Kasumi-1 (cell line): ENCODE measurements at regions not wholly inside any gene's neighbourhood (a gene's known extent, or its start where the extent isn't known, plus 50 kb on each side); places are given as distances from the start of the nearest gene placed in this dataset.
"Not testable (repeated sequence)": the region's sequence is repeated elsewhere in the genome, so short reads cannot be mapped to it uniquely, and the experiment has no call there.

Source experiments
- DNase-seq, 2 experiments: peaks; one replicate each; lab custom pipeline; 2025; lab: John Stamatoyannopoulos, UW

- no peak for DNase-seq
Observed at GRCh38 chr21:15119486-15119885, 54.7 kb upstream of the NRIP1 start.

DNA sequence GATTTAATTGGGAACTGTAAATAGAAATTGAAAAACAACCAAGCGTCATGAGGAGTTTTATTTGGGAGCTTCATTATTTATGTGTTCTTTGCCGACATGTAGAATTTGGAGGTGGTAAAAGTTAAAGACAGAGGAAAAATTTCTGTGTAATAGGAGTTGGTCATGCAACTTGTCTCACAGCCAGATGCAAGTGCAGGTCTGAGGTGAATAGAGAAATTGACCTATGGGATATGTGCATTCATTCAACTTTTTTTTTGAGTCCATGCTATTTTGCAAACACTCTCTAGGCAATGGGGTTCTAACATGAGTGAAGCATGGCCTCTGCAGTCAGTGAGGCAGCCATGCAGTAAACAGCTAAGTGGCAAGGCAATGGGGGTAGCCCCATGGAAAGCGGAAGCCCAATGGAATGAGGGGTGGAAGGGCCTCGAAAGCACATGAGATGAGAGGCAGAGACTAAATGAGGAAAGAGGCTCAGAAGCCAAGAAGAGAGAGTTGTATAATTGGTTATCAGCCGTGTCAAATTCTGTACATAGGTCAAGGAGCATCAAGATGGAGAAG, 56.4 kb upstream of the NRIP1 start:
- DNase-seq = no peak

DNA sequence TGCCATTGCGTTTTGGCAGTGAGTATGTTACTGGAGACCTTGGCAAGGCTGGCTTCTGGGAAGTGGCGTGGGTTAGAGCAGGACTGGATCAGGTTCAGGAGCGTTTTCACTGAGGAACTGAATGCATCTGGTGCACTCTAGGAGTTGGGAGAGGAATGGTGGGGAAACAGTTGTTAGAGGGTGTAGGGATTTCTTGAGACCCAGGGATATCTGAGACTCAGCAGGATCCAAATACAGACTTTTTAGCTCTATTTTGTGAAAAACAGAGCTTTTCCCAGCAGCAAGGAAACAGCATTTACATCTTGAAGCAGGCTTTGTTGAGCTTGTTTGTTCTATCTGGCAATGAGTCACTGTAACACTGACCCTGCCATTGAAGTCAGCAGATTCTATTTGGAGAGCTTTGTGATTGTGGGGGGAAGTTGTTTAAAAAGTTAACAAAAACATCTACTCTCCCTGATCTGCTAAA, 56.9 kb upstream of the NRIP1 start:
- no peak for DNase-seq

DNA sequence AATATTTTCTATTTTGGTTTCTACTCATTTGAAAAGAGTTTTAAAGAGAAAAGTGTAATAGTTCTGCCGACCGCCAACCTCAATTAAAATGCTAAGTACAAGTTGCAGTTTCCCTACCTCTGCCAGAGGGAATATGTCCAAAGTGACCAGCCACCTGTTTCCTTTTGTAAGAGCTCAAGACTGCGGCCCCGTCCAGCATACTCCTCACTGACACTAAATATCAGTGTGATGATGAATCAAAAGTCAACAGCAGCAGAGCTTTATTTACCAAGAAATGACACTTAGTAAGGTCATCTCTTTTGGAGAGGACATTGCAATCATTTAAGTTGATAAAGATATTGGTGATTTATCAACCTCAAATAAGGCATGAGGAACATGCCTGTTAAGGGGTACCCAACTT, 57.4 kb upstream of the NRIP1 start:
- no peak for DNase-seq

GRCh38 chr21:15124731-15125130, 59.9 kb upstream of the NRIP1 start:
- DNase-seq = no peak

DNA sequence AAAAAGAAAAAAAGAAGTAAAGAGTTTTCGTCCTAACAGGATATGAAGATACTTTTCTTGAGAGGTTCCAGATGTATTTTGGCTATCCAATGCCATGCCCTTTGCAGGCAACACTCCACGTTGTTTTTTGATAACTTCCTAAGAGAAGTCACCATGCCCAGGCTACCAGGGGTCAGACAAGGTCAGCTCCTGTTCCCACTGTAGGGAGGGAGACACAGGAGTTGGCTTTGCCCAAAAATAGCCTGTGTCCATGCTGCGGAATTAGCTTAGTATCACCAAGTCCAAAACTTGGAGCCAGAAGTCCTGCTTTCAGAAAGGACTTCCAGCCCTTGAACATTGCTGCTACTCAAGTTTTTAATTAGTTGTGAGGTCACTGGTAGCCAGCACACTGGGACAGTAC, 62.1 kb upstream of the NRIP1 start:
- no peak for DNase-seq

DNA sequence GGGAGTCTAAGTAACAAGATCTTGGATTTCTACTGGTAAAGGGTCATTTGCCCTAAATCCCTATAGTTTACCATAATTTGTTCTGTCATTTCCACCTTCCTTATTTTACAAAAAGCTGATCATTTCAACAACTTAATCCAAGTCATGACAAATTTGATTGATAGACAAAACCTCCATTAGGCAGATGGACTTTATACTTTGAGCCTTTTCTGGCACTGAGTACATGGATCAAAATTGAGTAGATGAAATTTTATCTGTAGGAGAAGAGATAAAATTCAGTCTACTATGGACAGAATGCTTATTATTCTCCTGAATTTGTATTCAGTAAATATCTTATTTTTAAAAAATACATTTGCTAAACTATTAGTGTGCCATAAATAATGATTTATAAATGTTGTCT, 62.6 kb upstream of the NRIP1 start:
- DNase-seq = no peak

- DNase-seq = no peak
Observed at GRCh38 chr21:15128267-15128666, 63.5 kb upstream of the NRIP1 start.

GRCh38 chr21:15128714-15129113, 63.9 kb upstream of the NRIP1 start:
- DNase-seq = not testable (repeated sequence)

DNA sequence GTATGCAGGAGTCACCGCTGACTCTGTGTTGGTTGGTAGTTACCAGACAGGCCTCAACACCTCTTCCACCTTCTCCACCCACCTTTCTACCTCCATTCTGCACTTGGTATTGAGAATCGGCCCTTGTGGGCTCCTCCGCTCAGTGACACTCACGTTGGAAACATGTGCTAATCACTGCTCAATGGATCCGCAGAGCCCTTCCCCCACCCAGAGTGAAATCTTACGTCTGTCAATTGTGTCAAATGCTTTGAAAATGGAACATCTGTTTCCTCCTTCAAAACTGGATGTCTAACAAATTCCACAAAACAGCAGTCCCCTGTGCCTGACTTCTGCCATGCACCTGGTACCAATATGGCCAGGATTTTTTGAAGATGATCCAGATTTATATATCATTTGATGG, 65.5 kb upstream of the NRIP1 start:
- no peak for DNase-seq

GRCh38 chr21:15130751-15131150, 66.0 kb upstream of the NRIP1 start:
- DNase-seq = no peak

GRCh38 chr21:15132781-15133180, 68.0 kb upstream of the NRIP1 start:
- DNase-seq = no peak

GRCh38 chr21:15134701-15135470, 70.1 kb upstream of the NRIP1 start:
- peak; percentile 87 to 90 for DNase-seq

DNA sequence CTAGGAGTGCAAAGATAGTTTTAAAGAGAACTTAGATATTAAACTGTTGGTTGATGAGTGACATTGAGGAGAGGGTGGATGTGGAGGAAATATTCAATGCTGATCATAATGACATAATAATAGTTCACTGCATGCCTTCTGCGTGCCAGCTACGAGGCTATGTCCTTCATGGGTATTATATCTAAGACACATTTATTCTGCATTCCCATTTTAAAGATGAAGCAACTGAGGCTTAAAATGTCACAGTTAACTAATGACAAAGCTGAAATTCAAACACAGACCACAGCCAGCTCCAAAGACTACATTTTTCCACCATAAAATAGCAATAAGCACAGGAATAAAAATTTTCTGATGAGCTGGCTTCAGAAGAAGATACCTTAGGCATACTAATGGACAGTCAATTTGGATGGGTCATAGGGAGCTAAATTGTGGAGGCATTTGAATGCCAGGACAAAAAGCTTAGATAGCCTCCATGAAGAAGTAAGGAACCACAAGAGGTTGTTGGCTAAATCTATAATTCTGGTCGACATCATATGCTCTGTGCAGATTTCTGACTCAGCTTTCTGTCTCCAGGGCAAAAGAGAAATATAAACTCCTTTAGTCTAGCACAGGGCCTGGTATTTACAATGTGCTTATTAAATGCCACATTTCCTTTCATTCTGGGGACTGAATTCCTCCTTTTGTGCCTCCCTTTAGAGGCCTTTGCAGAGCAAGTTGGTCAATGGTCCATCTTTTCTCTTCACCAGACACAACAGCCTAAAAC, 71.2 kb upstream of the NRIP1 start:
- no peak for DNase-seq

GRCh38 chr21:15138490-15138889, 73.7 kb upstream of the NRIP1 start:
- DNase-seq = peak; percentile 35 to 67

DNA sequence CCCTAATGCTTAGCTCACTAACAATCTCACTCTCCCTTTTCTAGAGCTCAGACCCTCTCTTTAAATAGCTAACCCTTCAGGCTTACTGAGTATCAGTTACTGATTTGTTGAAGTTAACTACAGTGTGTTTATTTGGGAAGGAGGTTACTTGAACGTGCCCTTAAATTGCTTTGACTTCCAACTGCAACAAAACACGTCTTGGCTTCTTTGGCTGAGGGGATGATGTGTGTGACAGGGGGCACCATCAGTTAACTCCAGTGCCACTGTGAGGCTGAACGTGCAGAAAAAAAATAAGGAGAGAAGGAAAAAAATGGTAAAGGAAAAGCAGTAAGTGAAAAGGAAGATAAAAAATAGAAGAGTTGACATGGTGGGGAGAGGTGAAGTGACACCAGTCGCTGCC, 75.1 kb upstream of the NRIP1 start:
- no peak for DNase-seq

DNA sequence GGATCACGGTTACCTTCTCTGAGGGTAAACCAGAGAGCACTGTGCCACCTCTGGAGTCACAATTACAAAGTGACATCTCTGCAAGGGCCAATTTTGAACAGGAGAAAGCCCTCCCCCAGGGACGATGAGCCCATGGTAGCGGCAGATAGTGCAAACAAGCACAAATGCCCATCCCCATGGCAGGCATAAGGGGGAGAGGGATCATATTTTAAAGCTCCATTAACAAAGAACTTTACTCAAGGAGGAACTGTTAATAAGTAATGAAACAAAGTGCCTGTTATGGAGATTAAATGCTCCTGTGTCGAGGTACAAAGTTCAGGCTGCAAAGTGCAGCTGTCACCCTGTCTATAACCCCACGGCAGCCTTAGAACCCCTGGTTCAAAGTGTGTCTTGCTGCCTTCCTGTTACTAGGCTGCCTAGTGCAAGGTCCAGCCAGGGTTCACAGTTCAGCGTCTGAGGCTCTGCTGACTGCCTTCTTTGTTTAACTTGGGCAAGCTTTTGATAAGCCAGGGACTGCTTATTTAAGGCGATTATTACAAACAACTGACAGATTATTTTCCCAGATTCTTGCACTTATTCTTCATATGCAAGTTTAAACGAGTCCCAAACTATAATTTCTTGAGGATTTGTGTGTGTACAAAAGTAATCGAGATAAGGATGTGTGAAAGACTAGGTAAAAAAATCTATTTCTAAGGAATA, 75.7 kb upstream of the NRIP1 start:
- DNase-seq = no peak

DNA sequence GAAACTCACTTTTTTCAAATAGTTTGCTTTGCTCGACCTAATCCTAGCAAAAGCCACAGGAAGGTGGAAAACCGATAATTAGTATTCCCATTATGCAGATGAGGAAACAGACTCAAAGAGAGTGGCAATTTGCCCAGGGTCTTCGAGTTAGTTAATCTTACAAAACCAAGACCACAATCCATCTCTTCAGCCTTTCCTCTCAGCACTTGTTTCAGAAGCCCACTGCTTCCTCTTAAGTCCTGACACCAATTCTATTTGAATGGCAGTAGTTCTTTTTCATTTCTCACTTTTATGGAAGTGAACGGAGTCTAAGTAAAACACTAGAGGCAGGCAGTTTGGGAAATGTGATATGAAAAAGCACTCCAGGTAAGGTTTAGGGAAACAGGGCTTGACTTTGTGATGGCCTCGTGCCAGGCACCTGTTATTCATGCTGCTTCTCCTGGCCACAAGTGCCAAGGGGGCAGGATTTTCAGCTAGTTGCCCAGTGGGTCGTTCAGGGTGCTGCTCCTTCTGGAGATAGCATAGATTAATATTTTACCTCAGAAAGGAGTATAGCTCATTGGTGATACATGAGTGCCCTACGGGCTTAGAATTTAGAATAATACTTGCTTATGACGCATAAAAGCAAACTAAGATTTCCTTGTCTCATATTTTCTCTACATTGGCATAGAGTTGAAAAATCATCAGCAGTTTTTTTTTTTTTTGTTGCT, 76.6 kb upstream of the NRIP1 start:
- peak; percentile 60 to 69 for DNase-seq

GRCh38 chr21:15144026-15144425, 79.2 kb upstream of the NRIP1 start:
- no peak for DNase-seq

GRCh38 chr21:15148437-15148836, 83.6 kb upstream of the NRIP1 start:
- no peak for DNase-seq

- DNase-seq = no peak
Observed at GRCh38 chr21:15149600-15150224, 84.9 kb upstream of the NRIP1 start.
